Activated CD8-positive, alpha-beta memory T cell treated with anti-CD3 and anti-CD28 coated beads for 48 hours (primary cell): ENCODE measurements at regions not wholly inside any gene's neighbourhood (a gene's known extent, or its start where the extent isn't known, plus 50 kb on each side); places are given as distances from the start of the nearest gene placed in this dataset.
"Not testable (repeated sequence)": the region's sequence is repeated elsewhere in the genome, so short reads cannot be mapped to it uniquely, and the experiment has no call there.

Source experiments
- DNase-seq, 3 experiments: peaks; one replicate each; pipeline ENCODE4 v3.0.0-alpha.2; 2020; ENCODE audit warnings: low read depth in 2 of 3, low spot score in 2 of 3

DNA sequence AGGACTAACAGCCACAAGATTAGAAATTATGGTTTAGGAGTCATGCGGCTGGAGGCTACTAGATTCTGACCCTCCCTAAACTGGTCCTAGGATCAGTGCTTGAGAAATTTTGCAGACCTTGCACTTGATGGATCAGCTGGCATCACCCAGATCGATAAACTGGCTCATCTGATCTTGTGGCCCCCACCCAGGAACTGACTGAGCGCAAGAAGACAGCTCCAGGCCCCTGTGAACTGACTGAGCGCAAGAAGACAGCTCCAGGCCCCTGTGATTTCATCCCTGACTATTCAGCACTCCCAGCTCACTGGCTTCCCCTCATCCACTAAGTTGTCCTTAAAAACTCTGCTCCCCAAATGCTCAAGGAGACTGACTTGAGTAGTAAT lies 67.8 kb downstream of the MRPL36 start:
- not testable (repeated sequence) for DNase-seq

DNA sequence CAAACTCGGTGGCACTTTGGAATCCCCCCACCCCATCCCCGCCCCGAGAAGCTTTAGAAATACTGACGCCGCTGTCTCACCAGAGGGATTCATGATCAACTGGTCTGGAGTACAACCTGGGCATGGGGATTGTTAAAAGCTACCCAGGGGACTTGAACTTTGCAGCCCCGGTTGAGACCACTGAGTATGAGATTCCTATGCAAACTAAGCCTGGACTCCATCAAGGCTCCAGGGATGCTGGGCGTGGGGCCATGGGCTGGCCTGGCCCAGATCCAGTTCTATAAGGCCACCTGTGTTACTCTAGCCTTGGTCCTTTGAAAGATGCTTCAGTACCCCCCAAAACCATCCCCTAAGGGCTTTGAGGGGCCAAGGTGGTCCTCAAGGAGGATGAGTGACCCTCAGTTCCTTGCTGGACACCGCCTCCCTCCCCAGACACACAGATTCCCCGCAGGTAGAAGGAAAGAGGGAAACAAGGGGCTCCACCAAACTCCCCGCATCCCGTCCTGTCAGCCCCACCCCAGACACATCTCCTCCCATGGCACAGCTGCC lies 68.5 kb downstream of the MRPL36 start:
- DNase-seq: no peak

DNA sequence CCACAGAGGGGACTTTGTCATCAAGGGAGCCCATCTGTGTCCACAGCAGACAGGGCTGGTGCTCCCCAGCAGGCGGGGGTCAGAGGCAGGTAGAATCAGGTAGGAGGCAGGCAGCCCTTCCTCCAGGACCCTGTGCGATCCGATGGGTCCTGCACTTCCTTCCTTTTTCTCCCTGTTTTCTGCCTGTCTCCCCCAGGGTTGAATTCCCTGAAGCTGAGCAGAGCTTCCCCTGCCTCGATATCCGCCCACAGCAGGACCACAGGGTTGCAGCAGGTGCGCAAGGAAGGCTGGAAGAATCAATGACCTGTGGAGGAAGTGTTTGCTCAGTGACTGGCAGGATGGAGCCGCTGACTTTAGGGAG lies 69.2 kb downstream of the MRPL36 start:
- no peak for DNase-seq

DNA sequence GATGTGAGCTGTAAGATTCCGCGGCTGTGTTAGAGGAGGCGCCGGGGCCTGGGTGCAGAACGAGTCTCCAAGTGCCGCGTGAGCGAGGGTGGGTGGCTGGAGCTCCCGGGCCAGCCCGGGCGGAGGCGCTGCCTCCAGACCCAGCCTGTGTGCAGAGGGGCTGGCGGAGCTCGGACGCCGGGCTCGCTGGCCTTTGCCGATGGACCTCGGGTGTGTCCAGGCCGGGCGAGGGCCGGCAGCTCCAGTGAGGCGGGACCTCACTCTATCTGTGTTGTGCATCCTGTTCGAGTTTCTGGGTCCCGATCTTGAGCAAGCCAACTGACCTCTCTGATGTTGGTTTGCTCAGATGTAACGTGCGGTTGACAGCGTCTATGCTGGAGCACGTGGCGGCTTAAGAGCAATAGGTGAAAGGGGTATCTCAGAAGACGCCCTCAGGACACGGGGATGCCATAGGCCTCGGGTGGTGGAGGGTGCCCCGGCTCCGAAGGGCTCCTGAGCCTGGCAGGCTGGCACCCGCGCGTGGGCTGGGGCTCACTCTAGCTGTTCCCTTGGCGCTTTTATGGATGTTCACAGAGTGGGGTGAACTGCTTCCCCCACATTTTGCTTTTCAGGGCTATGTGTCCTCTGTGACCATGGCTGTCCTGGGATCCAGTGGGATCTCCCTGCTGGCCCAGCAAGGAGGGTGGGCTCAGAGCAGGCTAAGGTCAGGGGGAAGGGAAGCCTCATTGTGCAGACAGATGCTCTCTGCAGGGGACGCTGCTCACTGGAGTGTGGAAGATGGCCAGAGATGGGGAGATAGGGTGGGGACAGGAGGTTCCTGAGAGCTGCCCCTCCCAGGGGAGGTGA lies 69.8 kb downstream of the MRPL36 start:
- no peak for DNase-seq

DNA sequence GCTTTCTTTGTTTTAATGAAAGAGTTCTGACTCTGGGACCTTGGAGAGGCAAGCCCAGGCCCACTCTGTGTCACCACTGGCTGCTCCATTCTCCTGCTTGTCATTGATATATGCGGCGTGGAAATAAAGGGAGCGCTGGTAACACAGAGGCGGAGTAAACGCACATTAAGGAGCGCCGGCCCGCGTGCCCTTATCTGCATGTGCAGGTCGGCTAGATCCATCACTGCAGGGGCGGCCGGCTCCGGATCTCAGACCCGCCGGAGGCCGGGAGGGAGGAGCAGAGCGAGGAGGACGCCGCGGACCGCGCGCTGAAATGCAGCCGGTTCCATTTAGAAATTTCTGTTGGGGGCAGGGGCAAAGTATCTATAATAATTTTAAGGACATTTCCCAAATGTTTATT lies 70.8 kb downstream of the MRPL36 start:
- DNase-seq: no peak

DNA sequence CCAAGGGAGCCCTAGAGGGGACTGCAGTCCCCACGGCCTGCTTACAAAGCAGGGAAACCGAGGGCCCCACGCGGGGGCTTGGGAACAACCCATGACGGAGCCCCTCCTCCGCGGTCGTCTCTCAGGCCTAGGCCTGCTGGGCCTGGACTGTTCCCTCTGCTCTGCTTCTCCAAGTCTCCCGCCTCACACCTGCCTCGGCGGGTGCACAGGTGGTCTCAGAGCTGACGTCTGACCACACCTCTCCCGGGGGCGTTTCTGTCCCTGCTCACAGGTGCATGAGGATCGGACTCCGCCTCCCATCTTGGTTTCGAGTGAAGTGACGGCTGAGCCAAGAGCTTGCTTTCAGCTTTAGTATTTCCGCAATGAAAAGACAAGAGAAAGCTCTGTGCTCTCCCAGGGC lies 72.1 kb downstream of the MRPL36 start:
- DNase-seq: no peak

DNA sequence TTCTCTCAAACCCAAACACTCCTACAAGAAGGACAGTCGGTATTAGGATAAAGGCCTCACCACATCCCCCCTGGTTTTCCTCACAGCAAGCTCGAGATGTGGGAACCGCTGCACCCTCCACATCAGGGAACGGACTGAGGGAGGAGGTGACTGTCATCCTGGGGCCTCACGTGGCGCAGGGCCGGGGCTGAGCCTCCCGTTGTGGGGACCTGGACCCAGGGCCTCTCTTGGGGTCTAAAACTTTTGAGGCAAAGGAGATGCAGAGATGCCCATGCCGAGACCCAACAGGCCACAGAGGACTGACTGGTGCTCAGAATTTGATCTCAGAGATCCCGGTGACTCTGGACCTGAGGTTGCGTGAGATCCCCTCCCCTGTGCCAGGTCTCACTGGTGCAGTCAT lies 72.7 kb downstream of the MRPL36 start:
- DNase-seq: no peak

DNA sequence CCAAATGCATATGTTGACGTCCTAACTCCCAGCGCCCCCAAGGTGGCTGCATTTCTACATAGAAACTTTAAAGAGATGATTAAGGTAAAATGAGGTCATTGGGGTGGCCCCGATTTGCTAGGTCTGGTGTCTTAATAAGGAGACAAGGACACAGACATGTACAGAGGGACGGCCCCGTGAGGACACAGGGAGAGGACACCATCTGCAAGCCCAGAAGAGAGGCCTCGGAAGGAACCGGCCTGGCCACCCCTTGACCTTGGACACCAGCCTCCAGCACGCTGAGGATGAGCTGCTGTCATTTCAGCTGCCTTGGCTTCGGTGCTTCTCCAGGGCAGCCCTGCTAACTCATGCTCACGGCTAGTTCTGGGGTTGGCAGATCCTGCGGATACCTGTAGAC lies 73.2 kb downstream of the MRPL36 start:
- DNase-seq: no peak

DNA sequence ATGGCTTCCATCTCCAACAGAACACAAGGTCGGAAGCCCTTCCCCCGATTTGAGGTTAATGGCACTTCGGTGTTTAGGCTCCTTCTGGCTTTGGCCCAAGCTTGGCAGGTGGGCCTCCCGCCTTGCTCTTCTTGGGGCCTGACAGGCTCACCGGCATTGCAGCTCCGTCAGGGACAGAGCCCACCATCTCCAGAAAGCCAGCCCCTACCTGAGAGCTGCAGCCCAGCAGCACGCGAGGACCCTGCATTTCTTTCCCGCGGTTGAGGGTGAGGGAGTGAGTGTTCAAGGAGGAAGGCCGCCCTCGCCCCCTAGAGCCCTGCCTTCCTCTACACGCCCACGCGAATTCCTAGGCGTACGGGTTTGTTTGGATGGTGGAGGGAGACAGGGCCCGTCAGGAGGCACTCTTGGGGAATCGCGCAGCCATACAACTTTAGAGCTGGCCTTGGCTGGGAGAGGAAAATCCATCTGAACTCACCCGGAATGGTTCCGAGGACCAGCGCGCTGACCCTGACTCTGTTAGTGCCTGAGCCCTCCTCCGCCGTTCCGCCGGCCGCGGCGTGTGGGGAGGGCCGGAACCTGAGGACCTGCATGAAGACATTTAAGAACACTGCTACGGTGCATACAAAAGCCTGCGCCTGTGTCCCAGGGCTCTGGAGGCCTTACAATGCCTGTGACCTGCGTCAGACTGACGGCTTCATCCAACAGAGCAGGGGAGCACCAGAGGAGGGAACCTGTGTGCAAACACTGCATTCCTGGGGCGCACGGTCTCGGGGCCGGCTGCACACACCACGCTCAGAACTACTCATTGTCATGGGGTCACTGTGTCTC lies 73.8 kb downstream of the MRPL36 start:
- DNase-seq: no peak

DNA sequence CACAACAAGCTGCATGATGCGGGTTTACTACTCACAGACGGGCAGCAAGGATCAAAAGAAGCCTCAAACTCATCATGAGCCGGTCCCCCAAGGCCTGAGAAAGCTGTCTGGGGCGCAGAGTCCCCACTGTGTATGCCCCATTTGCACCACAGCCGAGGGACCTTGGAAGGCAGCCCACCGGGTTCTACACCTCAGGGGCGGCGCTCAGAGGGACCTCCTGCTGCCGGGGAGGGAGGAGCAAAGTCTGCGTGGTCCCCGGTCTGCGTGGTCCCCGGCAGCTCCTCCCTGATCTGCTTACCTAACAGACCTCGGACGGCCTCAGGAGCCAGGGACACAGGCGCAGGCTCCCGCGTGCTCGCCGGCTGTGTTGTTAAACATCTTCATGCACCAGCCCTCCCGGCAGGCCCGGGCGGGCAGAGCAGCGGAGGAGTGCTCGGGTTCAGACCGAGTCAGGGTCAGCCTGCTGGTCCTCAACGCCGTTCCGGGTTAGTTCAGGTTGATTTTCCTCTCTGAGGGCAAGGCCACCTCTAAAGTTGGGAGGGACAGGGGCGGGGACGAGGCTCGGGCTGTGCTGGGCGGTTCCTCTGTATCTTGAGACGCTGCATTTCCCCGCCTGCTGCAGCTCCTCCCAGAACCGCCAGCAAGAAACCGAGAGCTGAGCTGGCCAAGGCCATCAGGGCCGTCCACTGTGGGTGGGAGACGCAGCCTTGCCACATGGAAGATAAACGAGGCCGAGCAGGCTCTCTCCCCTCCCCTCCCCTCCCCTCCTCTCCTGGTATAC lies 74.6 kb downstream of the MRPL36 start:
- DNase-seq: no peak

DNA sequence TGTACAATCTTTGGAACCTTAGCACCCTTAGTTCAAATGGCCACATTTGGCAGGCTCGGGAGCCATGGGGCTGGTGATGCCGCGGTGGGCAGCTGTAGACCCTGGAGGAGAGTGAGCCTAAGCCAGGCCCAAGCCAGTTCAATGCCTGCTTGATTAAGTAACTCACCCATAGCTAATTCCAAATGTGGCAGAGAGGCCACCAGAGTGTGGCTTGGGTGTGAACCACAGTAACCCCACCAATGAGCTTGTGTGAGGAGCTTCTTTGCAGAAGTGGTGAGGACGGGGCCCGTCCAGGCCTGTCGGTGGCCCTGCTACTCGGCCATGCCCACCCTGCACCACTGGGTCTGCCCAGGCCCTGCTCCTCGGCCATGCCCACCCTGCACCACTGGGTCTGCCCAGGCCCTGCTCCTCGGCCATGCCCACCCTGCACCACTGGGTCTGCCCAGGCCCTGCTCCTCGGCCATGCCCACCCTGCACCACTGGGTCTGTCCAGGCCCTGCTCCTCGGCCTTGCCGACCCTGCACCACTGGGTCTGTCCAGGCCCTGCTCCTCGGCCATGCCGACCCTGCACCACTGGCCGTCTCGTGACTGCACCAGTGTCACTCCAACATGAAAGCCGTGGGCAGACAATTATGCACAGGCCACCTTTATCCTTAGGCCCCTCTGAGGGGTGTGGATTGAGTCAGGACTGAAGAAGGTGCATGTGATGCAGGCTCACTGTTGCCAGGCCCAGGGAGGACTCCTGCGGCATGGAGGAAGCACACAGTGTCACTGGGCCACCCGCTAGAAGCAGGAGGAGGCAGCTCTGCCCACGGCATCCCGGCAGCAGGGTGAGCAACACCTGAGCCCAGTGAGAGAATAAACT lies 75.4 kb downstream of the MRPL36 start:
- no peak for DNase-seq

DNA sequence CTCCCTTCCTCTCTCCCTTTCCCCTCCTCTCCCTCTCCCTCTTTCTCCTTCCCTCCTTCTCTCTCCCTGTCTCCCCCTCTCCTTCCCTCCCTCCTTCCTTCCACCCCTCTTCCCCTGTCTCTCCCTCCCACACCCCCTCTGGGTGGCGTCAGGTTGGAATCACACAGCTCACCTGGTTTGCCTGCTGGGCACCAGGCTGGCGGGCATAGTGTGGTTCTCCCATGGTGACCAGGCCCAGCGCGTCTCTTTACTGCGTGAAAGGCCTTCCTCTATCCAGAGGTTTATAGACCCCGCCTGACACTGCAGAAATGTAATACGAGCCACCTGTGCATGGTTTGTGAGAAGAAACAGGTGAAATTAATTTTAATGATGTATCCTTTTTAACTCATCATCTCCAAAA lies 76.2 kb downstream of the MRPL36 start:
- no peak for DNase-seq

DNA sequence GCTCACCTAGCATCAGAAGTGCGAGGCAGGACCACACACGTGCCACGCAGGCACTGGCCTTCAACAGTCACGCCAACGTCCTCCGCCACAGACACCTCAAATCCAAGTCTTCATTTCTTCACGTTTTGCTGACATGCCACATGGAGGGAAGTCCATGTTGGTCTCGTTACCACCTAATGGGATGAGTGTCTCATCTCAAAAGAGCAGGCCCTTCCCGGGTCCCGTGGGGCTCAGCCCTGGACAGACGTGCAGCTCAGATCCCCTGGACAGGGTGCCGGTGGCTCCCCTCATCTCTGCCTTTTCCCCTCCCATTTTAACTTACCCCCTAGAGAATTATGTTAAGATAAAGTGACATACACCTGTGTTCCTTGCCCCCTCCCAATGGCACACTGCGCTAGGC lies 76.8 kb downstream of the MRPL36 start:
- DNase-seq: no peak

DNA sequence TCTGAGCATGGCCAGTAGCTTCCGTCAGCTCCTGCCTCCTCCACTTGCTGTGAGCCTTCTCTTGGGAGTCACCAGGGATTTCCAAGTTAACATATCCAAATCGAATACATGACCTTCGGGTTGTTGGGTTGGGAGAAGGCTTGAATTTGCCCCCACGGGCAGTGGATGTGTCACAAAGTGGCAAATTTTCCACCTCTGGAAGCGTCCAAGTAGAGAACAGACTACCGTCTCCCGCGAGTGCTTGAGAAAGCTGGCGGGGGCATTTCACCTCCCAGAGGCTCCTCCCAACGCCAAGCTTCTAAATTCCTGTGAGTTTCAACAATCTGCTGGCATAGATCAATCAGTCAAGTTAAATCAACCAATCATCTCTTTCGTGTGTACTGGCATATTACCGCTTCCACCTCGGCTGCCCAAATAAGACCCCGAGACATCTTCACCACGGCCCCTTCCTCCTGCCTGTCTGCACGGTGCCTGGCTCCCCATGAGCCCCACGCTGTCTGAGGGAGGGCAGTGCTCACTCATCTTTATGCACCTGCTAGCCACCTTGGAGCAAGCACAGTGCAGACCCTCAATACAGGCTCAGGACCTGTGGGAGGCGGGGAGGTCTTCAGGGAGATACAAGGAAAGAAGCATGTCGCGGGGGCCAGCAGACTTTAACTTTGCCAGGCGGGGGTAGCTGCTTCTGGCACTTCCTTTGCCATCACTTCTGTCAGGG lies 79.1 kb downstream of the MRPL36 start:
- DNase-seq: no peak

DNA sequence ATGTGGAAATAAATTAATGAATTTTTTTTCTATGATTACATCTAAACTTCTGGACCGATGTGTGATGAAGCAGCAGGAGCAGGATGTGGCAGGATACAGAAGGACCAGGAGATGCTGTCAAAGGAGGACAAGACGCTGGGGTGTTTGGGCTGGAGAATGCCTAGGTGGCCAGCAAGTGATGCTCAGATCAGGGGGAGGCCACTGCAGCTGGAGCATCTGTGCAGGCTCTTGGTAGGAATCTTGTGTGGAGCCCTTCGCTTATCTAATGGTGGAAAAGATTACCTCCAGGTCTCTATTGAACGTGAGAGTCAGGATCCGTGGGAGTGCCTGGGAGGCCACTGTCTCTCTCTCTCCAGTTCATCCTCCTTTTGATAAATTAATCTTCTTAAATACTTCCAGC lies 79.8 kb downstream of the MRPL36 start:
- DNase-seq: no peak

DNA sequence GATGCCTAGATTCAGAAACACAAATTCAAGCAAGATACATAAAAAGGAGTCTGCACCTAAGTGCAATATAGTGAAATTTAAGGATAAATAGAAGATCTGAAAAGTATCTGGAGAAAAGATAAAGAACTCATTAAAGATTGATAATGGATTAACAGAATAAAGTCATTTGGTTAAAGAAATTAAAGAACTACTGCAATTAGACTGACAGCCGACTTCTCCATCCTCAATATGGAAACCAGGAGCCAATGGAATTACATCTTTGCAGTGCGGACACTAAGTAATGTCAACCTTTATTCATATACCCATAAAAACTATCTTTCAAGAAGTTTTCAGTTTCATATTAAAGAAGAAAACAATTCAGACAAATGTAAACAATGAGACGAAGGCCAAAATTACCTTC lies 81.0 kb downstream of the MRPL36 start:
- DNase-seq: no peak

DNA sequence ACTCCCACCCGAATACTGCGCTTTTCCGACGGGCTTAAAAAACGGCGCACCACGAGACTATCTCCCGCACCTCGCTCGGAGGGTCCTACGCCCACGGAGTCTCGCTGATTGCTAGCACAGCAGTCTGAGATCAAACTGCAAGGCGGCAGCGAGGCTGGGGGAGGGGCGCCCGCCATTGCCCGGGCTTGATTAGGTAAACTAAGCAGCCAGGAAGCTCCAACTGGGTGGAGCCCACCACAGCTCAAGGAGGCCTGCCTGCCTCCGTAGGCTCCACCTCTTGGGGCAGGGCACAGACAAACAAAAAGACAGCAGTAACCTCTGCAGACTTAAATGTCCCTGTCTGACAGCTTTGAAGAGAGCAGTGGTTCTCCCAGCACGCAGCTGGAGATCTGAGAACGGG lies 89.5 kb downstream of the MRPL36 start:
- not testable (repeated sequence) for DNase-seq

DNA sequence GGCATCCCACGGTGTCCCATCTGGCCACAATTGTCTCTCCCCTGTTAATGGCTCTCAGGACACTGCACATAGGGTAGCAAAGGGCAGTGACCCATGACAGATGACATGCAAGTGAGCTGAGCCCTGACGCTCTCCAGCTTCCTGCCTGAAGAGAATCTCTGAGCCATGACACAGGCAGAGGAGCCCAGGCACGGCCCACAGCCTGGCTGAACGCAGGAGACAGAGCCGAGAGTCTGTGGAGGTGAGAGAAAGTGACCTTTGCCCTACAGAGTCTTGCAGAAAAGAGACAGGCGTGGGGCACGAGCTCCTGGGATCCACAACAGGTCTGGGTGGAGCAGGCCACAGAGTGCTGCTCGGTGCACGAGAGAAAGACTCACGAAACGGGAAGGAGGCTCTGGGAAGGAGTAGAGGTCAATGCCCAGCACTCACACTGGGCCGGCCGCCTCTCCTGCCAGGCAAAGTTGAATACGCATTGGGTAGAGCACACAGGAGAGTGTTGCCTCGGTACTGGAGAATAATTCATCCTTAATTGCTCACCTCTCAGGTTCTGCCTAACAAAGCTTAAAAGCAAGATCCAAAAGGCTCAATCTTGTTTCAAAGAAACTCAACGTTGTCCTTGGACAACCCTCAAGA lies 90.3 kb downstream of the MRPL36 start:
- DNase-seq: no peak

DNA sequence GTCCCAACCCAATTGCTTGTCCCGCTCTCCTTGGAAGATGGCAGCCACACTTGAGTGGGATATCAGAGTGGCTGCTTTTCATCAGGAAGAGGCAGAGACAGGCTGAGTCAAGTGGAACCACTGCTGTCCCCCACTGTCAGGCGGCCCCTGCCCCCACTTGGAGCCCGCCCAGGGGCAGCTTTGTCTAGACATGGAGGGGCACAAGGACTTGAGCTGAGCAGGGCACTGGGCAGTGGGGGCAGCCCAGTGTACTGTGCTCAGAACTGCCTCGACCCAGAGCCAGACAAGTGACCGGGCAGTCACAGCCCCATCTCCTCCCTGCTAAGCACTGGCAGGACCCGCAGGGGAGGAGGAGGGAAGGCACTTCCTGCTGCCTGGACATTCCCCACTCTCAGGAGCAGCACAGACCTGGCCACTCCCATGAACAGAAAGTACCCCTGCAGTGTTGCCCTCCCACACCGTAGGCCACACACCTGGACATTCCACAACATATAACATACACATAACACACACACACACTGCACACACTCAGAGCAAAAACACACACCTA lies 91.0 kb downstream of the MRPL36 start:
- DNase-seq: no peak
